HCT116 (cell line): ENCODE measurements at regions not wholly inside any gene's neighbourhood (a gene's known extent, or its start where the extent isn't known, plus 50 kb on each side); places are given as distances from the start of the nearest gene placed in this dataset.

Source experiments
- CEBPB ChIP-seq: IDR thresholded peaks from 2 replicates; pipeline ENCODE4 v1.6.1; 2012; ENCODE audit warnings: low read depth
- EZH2phosphoT487 ChIP-seq: fragments of 200-600 bp; IDR thresholded peaks from 2 replicates; pipeline ENCODE4 v1.6.1; 2018; ENCODE audit warnings: antibody characterized with exemption, borderline replicate concordance
- POLR2A ChIP-seq: IDR thresholded peaks from 2 replicates; pipeline ENCODE4 v1.7.0; 2011; ENCODE audit warnings: borderline replicate concordance; ENCODE audit not compliant: insufficient read depth, insufficient read length; ENCODE audit errors: extremely low read depth
- POLR2AphosphoS5 ChIP-seq: IDR thresholded peaks from 2 replicates; pipeline ENCODE4 v1.6.1; 2011; ENCODE audit warnings: mild to moderate bottlenecking, low read depth, low read length, moderate library complexity
- SIN3A ChIP-seq: IDR thresholded peaks from 2 replicates; pipeline ENCODE4 v1.6.1; 2012; ENCODE audit warnings: low read depth
- SP1 ChIP-seq: IDR thresholded peaks from 2 replicates; pipeline ENCODE4 v1.6.1; 2012; ENCODE audit warnings: low read depth
- TF ChIP-seq, protein P1 (sequence below), 3 experiments: fragments of 200-600 bp in 1 of 3; sonication (generic) in 1 of 3; IDR thresholded peaks in 2 of 3; conservative IDR thresholded peaks in 1 of 3; 2 replicates each; pipeline ENCODE4 v1.5.1; 2012 to 2017; ENCODE audit warnings: low read depth in 2 of 3, low read length in 2 of 3, antibody characterized with exemption in 1 of 3, borderline replicate concordance in 1 of 3, control low read depth in 1 of 3, mild to moderate bottlenecking in 1 of 3, mixed read lengths in 1 of 3, mixed run types in 1 of 3, moderate library complexity in 1 of 3; ENCODE audit not compliant: insufficient read depth in 1 of 3

DNA sequence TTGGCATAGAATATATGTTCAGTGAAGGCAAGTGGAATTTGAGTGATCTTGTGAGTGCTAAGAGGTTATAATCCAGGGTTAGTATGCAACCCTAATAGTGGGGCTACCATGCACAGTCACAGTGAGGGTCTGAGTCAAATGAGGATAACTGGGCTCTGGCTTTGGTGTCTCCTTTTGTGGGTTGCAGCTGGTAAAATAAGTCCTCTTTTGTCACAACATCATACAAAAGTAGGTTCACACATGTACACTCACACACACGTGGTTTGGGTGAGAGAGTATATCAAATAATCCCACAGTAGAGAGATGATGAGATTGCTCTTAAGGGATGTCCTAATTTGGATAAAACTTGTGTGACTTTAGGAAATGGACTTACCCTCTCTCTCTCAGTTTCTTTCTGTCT, 79.6 kb upstream of the EOLA2 start:
- TF ChIP-seq, protein P1, sequence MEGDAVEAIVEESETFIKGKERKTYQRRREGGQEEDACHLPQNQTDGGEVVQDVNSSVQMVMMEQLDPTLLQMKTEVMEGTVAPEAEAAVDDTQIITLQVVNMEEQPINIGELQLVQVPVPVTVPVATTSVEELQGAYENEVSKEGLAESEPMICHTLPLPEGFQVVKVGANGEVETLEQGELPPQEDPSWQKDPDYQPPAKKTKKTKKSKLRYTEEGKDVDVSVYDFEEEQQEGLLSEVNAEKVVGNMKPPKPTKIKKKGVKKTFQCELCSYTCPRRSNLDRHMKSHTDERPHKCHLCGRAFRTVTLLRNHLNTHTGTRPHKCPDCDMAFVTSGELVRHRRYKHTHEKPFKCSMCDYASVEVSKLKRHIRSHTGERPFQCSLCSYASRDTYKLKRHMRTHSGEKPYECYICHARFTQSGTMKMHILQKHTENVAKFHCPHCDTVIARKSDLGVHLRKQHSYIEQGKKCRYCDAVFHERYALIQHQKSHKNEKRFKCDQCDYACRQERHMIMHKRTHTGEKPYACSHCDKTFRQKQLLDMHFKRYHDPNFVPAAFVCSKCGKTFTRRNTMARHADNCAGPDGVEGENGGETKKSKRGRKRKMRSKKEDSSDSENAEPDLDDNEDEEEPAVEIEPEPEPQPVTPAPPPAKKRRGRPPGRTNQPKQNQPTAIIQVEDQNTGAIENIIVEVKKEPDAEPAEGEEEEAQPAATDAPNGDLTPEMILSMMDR (IDR thresholded peaks at IDR 0.05 in 2 of 3, conservative IDR thresholded peaks at IDR 0.05 in 1 of 3; ENCODE audit: borderline replicate concordance in 1 of 3, insufficient read depth in 1 of 3, low read depth in 2 of 3, low read length in 2 of 3), result no peak
- TF ChIP-seq CEBPB (no peak), SIN3A (no peak), EZH2phosphoT487 (no peak), POLR2A (no peak), SP1 (no peak), POLR2AphosphoS5 (no peak)
